Activated CD4-positive, alpha-beta T cell treated with anti-CD3 and anti-CD28 coated beads, Interleukin-2, amount 50 U/mL, for 48 hours (primary cell): ENCODE measurements at regions not wholly inside any gene's neighbourhood (a gene's known extent, or its start where the extent isn't known, plus 50 kb on each side); places are given as distances from the start of the nearest gene placed in this dataset.

Experiments
- DNase-seq, 2 experiments: peaks; one replicate each; pipeline ENCODE4 v3.0.0-alpha.2; 2020

- DNase-seq, result no peak
Measured at GRCh38 chr3:40827942-40828688, 303.4 kb downstream of the ZNF621 start.

- DNase-seq, result no peak
Measured at GRCh38 chr3:40828741-40829415, 304.1 kb downstream of the ZNF621 start.

DNA sequence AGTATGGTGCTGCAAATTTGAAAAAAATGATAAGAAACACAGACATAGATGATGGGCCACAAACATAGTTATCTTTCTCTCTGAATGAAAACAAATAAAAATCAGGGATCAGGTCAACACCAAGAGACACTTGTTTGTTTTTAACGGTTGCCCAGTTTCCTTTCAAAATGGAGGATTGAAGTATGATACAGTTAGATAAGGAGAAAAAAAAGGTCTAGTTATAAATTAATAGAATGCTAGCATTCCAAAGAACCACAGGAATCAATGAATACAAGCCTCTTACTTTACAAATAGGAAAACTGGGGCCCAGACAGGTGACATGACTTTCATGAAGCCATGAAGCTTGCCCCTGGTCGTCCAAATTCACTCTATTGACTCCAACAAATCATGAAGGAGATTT lies 305.1 kb downstream of the ZNF621 start:
- DNase-seq, result no peak

DNA sequence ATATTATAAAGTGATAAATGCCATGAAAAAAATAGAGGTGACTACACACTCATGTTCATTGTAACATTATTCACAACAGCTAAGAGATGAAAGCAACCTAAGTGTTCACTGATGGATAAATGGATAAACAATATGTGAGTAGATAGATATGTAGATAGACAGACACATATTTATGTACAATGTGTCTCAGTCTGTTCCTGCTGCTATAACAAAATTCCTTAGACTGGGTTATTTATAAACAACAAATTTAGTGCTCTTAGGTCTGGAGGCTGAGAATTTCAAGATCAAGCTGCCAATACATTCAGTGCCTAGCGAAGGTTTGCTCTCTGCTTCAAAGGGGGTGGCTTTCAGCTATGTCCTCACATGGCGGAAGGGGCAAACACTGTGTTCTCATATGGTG lies 312.5 kb downstream of the ZNF621 start:
- no peak for DNase-seq

GRCh38 chr3:40841131-40841530 lies 316.4 kb downstream of the ZNF621 start:
- DNase-seq, result no peak

DNA sequence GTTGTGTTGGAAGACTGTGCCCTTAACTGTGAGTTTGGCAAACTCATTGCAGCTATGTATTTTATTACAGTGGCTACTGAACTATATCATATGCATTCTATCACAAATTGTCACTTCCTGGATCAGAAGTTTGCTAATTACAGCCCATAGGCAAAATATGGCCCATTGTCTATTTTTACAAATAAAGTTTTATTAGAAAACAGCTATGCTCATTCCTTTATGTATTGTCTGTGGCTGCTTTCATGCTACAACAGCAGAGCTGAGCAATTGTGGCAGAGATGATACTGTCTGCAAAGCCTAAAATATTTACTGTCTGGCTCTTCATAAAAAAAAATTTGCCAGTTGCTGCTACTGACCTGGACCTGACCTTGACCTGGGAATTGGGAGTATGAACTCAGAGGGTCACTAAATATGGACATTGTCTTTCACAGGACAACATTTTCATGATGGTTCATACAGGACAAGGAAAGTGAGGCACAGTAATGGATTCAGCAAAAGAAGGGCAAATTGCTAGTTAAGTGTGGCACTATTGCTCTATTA lies 316.9 kb downstream of the ZNF621 start:
- DNase-seq, result no peak

- no peak for DNase-seq
Measured at GRCh38 chr3:40842714-40843113, 318.0 kb downstream of the ZNF621 start.

GRCh38 chr3:40843208-40843624 lies 318.5 kb downstream of the ZNF621 start:
- DNase-seq, result no peak

GRCh38 chr3:40843851-40844548 lies 319.2 kb downstream of the ZNF621 start:
- no peak for DNase-seq

DNA sequence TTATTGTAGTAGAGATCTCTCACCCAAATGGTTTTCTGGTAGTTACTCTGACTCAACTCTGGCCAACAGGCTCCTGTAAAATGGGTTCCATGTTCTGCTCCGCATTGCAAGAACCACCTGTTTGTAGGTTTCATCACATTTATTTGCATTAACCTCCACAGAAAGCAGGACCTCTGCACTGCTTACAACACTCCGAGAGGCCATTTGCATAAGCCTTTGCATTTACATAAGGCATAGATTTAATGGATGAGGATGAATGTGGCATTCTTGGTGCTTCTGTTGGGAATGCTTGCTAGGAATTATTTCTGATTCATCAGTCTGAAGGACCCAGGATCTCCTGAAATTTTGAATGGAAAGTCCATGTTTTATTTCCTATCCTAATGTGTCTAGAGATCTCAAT lies 320.1 kb downstream of the ZNF621 start:
- DNase-seq, result no peak

DNA sequence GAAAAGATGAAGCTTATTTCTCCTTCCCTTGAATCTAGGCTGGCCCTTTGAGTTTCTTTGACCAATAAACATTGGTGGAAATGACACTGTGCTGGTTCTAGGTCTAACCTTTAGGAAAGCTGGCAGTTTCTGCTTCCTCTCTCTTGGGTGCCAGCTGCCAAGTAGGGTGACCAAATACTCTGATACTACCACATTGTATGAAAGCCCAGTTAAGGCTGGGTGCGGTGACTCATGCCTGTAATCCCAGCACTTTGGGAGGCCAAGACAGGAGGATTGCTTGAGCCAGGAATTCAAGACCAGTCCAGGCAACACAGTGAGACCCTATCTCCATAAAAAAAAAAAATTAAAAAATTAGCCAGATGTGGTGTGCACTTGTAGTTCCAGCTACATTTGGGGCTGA lies 320.7 kb downstream of the ZNF621 start:
- DNase-seq, result no peak

GRCh38 chr3:40845916-40846315 lies 321.2 kb downstream of the ZNF621 start:
- DNase-seq, result no peak

- DNase-seq, result no peak
Measured at GRCh38 chr3:40846451-40846850, 321.7 kb downstream of the ZNF621 start.

- no peak for DNase-seq
Measured at GRCh38 chr3:40847551-40847992, 322.8 kb downstream of the ZNF621 start.

GRCh38 chr3:40848421-40848820 lies 323.7 kb downstream of the ZNF621 start:
- no peak for DNase-seq

- DNase-seq, result no peak
Measured at GRCh38 chr3:40850861-40851260, 326.1 kb downstream of the ZNF621 start.

DNA sequence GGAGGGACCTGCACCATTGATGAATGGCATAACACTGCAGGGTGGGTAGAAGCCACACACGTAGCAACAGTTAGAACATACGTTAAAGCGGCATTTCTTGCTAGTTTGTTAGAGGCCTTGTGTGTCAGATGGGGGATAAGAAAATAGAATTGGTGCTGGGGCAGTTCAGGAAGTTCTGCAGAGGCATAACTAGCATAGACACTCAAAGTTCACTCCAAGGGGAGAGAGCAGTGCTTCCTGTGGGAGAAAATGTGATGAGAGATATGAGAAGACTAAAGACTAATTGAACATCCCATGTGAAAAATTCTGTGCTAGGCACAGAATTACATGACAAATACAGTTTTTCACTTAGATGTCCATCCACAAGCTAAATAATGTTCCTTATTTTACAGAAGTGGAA lies 327.1 kb downstream of the ZNF621 start:
- DNase-seq, result no peak

- no peak for DNase-seq
Measured at GRCh38 chr3:40852712-40853111, 328.0 kb downstream of the ZNF621 start.

DNA sequence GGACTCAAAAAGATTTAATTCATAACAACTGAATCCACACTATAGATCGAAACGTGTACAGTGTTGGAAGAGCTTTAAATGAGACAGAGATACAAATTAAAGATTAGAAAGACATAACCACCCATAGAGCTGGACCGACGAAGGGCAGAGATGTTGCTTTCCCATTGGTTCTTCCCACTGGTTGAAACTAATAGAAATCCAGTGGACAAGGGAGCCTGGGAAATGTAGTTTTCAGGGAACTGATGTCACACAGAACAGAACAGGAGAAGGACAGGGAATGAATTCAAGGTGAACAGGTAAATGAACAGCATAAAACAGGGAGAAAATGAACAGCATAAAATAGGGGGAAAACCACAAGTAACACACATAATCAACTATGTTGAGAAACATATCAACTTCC lies 328.7 kb downstream of the ZNF621 start:
- no peak for DNase-seq

DNA sequence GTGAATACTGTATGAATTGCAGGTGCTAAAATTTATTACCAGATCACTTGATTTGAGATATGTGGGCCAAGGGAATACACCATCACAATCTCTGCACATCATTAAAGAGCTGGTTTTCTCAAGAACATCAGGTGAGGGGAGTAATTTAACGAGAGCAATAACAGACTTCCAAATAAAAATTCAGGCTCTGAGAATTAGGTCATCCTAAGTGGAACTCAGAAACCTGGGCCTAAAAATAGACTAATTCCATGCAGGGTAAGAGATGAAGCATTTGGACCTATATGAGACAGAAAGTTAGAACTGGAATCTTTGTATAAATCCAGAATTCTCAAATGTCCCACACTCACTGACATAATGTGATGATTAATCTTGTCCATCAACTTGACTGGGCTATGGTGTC lies 331.1 kb downstream of the ZNF621 start:
- DNase-seq, result no peak

GRCh38 chr3:40858364-40859115 lies 333.8 kb downstream of the ZNF621 start:
- no peak for DNase-seq

DNA sequence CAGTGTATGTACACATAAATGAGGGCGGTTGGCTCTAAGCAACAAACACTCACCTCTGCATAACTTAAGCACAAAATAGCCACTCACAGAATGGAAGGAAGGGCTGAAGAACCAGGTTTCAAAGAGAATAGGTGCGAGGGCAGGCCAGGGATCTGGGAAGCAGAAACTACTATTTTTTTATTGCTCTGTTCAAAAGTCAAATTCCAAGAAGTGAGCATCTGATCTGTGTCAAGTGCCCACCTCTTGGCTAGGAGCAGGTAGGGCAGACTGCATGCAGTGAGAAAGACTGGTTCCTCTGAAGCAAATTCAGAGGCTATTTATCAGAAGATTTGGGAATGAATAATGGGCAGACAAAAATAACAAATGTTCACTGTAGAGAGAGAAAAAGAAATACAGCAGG lies 336.4 kb upstream of the CTNNB1 start:
- no peak for DNase-seq
